ENCODE measurements at regions not wholly inside any gene's neighbourhood (a gene's known extent, or its start where the extent isn't known, plus 50 kb on each side); places are given as distances from the start of the nearest gene placed in this dataset.

DNA sequence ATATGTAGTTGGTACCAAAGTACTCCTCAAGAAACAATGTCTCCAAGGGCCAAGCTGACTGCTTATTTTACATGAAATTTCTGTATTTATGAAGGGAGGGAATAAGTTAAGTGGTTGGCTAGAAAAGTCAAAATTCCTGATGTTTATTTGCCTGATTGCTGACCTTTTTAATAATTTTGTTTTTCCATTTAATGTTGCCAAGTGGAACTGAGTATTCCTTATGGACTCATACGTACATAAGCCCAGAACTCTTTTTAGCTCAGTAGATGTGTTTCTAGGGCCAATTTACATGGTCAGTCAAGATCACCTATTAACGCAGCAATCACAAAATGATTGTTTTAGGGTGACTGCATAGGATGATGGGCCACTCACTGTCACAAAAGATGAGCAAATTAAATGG lies 78.3 kb upstream of the FZD8 start:
- TF ChIP-seq, protein P1, sequence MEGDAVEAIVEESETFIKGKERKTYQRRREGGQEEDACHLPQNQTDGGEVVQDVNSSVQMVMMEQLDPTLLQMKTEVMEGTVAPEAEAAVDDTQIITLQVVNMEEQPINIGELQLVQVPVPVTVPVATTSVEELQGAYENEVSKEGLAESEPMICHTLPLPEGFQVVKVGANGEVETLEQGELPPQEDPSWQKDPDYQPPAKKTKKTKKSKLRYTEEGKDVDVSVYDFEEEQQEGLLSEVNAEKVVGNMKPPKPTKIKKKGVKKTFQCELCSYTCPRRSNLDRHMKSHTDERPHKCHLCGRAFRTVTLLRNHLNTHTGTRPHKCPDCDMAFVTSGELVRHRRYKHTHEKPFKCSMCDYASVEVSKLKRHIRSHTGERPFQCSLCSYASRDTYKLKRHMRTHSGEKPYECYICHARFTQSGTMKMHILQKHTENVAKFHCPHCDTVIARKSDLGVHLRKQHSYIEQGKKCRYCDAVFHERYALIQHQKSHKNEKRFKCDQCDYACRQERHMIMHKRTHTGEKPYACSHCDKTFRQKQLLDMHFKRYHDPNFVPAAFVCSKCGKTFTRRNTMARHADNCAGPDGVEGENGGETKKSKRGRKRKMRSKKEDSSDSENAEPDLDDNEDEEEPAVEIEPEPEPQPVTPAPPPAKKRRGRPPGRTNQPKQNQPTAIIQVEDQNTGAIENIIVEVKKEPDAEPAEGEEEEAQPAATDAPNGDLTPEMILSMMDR (IDR thresholded peaks at IDR 0.05): no peak
- POLR2A ChIA-PET: interaction anchor here (0.8 kb wide), 1 partner anchor 9 kb away, joined by 4 read pairs; no protein-coding TSS in a partner anchor
- Mint-ChIP-seq H3K36me3 (ENCODE audit: low read depth) (no peaks in the 10 kb centered on the region), H3K27me3 (no peaks in the 10 kb centered on the region), H3K27ac (no peak overlapping the region), H3K4me1 (ENCODE audit: low read depth) (no peaks in the 10 kb centered on the region), H3K9me3 (no peaks in the 10 kb centered on the region), H3K4me3 (no peak overlapping the region)
- intact Hi-C loops (cut with micrococcal nuclease): no loop called here
- CTCF ChIA-PET: no interaction called here
- DNase-seq (no peak), ATAC-seq (no peak)

DNA sequence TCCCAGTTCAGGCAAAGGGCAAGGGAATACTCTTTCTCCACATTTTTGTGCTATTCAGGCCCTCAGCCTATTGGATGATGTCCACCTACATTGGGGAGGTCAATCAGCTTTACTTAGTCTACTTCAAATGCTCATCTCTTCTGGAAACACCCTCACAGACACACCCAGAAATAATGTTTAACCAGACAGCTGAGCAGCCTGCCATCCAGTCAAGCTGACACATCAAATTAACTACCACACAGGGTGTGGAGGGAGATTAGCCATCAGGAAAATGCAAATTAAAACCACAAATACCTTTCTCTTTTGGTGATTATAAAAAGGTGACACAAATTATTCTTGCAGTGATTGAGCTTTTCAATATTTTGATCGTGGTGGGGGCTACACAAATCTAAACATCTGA lies 74.7 kb upstream of the FZD8 start:
- peaks cover 1% of the 10 kb centered on the region for H3K27me3 Mint-ChIP-seq

DNA sequence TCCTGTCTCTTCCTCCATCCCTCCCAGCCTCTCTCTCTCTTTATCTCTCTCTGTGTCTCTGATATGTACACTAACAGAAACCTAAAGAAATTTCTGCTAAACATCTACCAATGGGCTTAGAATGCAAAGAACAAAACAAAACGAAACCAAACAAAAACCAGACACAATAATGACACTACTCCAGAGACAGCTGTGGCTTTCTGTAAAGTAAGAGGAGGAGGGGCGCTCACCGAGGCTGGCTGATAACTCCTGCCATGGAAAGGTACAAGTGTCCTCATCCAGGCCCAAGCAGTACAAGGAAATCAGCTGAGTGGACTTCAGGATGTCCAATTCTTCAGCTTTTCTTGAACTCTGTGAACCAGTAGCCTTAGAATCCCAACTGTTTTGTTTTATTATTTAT lies 70.4 kb upstream of the FZD8 start:
- H3K36me3 Mint-ChIP-seq (ENCODE audit: low read depth): no peaks in the 10 kb centered on the region
- TF ChIP-seq, protein P1 (IDR thresholded peaks at IDR 0.05): no peak

More for the DNA sequence above, 74.7 kb upstream of the FZD8 start:
- ChIA-PET POLR2A (no interaction called here), CTCF (no interaction called here)
- H3K4me3 Mint-ChIP-seq: no peak overlapping the region
- no peaks in the 10 kb centered on the region for H3K9me3 Mint-ChIP-seq
- H3K36me3 Mint-ChIP-seq (ENCODE audit: low read depth): no peaks in the 10 kb centered on the region
- no peak for ATAC-seq
- TF ChIP-seq, protein P1 (IDR thresholded peaks at IDR 0.05): no peak
- H3K4me1 Mint-ChIP-seq (ENCODE audit: low read depth): no peaks in the 10 kb centered on the region
- DNase-seq: no peak
- H3K27ac Mint-ChIP-seq: no peak overlapping the region
- intact Hi-C loops (cut with micrococcal nuclease): no loop called here

DNA sequence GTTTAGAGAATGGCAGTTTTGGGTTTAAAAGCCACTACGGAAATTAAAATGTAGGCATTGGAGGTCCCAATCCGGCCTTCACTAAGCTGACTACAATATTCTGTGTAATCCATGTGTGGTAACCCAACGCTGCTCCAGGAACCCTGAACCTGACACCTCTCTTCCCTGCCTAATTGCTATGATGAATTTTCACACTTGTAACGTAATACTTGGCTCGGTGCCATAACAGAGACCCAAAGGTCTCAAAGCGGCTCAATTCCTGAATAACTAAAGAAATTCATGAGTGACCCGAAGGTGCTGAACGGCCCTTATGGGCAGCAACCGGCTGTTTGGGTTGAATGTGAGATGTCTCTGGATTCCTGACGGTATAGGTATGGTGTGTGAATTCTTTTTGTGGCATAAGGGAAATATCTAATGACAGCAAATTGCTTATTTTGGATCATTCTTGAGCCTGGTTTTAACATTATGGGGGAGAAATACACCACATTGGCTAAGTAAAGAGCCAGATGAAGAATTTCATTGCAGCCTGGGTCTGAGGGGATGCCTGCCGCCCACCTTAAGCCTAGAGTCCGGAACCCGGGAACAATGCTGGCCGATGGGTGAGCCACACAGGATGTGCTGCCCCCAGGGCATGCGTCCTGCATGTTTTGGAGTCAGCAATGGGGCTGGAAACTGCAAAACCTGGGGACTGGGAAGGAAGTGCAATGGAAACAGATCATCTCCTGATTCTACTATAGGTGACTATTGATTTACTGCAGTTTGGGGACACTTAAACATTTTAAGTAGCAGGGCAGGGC lies 69.7 kb upstream of the FZD8 start:
- Mint-ChIP-seq H3K27ac (no peak overlapping the region), H3K27me3 (peaks cover 13% of the 10 kb centered on the region), H3K36me3 (ENCODE audit: low read depth) (no peaks in the 10 kb centered on the region), H3K9me3 (peaks cover 3% of the 10 kb centered on the region), H3K4me1 (ENCODE audit: low read depth) (no peaks in the 10 kb centered on the region), H3K4me3 (no peak overlapping the region)
- CTCF ChIA-PET: interaction anchor here (0.6 kb wide), 1 partner anchor 34 kb away, joined by 3 read pairs; no protein-coding TSS in a partner anchor
- POLR2A ChIA-PET: interaction anchor here (0.8 kb wide), 1 partner anchor 9 kb away, joined by 4 read pairs; no protein-coding TSS in a partner anchor
- TF ChIP-seq, protein P1 (IDR thresholded peaks at IDR 0.05): no peak
- DNase-seq (no peak), ATAC-seq (no peak)
- intact Hi-C loops (cut with micrococcal nuclease): no loop called here

More for the DNA sequence above, 70.4 kb upstream of the FZD8 start:
- no peak for ATAC-seq
- intact Hi-C loops (cut with micrococcal nuclease): no loop called here
- ChIA-PET CTCF (no interaction called here), POLR2A (no interaction called here)
- Mint-ChIP-seq H3K9me3 (peaks cover 3% of the 10 kb centered on the region), H3K4me3 (no peak overlapping the region), H3K4me1 (ENCODE audit: low read depth) (no peaks in the 10 kb centered on the region), H3K27me3 (peaks cover 13% of the 10 kb centered on the region), H3K27ac (no peak overlapping the region)
- DNase-seq: no peak

DNA sequence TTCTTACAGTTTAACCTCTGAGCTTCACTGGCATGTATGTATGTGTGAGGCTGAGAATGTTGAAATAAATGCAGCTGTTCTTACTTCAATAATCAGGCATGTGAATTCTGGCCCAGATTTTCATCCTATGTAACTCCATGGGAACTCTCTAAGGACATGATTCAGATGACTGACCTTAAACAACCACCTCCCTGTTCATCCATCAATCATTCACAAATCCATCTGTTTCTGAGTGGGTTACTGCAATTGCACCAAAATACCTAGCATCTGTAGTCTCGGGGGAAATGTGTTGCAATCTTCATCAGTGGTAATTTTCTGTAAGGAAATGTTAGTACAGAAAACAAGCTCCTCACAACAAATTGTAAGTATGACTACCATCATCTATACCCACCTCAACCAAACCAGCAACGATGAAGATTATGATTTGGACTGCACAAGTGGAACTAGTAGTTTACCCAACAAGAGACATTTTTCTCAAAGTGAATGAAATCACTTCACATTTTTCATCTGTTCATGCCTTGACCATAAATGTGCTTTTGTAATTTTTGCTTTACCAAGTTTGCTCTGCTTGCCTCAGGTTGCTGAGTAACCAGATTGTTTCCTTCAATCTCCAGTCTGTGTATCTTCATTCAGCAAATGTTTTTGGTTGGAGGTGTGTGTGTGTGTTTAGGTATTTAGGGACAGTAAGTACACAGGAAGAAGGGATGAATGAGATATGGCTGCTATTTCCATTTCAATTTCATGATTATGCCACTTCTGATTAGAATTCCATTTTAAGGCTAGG lies 65.7 kb upstream of the FZD8 start:
- intact Hi-C loops (cut with micrococcal nuclease): no loop called here
- ChIA-PET CTCF (no interaction called here), POLR2A (no interaction called here)
- Mint-ChIP-seq H3K9me3 (peaks cover 3% of the 10 kb centered on the region), H3K27me3 (peaks cover 13% of the 10 kb centered on the region), H3K36me3 (ENCODE audit: low read depth) (no peaks in the 10 kb centered on the region), H3K27ac (no peak overlapping the region), H3K4me1 (ENCODE audit: low read depth) (no peaks in the 10 kb centered on the region), H3K4me3 (no peak overlapping the region)
- TF ChIP-seq, protein P1 (IDR thresholded peaks at IDR 0.05): no peak
- DNase-seq (no peak), ATAC-seq (no peak)
